EL (cell line): ENCODE measurements at regions not wholly inside any gene's neighbourhood (a gene's known extent, or its start where the extent isn't known, plus 50 kb on each side); places are given as distances from the start of the nearest gene placed in this dataset.

Source experiments
- DNase-seq: peaks from one replicate; pipeline ENCODE4 v3.0.0-alpha.2; 2016

GRCh38 chr1:184284900-184285299 is 101.9 kb upstream of the C1orf21 start:
- no peak for DNase-seq

GRCh38 chr1:184285401-184286087 is 101.3 kb upstream of the C1orf21 start:
- no peak for DNase-seq

- DNase-seq = no peak
Observed at GRCh38 chr1:184287001-184287400, 99.8 kb upstream of the C1orf21 start.

DNA sequence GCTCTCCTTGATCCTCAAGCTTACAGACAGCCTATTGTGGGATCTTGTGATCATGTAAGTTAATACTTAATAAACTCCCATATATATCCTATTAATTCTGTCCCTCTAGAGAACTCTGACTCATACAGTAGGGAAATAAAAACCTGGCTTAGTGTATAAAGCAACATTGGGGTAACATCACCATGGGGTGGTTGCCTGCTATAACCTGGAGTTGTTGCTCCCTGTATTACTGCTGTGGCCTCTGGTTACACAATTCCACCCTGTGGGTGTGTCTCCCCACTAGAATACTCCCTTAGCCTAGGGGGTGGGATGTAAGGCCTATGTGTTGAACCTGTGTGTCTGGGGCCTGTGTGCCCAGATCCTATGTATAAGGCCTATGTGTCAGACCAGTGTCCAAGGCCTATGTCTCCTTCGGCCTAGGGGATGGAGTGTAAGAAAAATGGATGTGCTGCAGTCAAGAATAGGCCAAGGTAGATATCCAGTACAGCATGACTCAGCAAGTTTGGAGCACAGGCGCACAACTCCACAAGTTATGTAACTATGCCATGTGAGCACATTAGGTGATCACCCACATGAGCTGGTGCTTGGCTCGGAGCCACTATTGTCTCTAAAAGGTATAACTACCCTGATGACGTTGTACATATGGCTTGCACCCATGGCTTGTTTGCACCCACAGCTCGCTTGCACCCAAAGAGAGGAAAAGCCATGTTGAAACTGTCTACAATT is 96.8 kb upstream of the C1orf21 start:
- no peak for DNase-seq

DNA sequence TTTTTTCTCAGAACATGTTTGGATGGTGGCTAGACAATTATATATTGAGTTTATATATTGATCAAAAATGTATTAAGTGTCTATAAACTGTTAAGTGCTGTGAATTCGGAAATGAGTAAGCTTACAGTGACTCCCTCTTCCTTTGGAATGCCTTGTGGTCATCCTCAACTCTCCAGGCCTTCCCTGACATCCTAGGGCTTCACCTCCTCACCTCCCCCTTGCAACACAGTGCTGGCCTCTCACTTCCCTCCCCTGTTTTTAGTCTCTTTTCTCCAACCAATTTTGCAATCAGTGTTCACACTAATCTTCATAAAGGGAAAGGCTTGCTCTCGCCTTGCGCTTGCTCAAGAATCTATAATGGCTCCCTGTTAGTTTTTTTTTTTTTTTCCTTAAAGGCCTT is 95.1 kb upstream of the C1orf21 start:
- peak; percentile 22 for DNase-seq

GRCh38 chr1:184292101-184292500 is 94.7 kb upstream of the C1orf21 start:
- DNase-seq = no peak

DNA sequence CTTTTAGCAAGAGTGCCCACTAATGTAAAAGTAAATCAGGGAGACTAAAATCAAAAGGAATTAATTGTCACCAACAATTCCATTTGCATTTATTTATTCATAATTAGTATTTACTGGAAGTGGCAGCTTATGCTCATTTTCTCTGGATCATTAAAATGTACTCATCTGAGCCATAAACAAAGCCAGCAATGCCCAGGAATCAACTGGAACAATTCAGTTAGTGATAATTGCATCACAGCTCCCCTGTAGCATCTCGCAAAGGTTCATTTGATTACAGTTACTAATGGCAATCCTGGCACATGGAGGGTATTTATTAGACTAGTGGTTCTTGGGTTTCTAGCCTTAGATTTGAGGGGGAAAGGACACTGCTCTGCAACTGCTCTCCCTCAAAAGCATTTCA is 92.7 kb upstream of the C1orf21 start:
- no peak for DNase-seq

DNA sequence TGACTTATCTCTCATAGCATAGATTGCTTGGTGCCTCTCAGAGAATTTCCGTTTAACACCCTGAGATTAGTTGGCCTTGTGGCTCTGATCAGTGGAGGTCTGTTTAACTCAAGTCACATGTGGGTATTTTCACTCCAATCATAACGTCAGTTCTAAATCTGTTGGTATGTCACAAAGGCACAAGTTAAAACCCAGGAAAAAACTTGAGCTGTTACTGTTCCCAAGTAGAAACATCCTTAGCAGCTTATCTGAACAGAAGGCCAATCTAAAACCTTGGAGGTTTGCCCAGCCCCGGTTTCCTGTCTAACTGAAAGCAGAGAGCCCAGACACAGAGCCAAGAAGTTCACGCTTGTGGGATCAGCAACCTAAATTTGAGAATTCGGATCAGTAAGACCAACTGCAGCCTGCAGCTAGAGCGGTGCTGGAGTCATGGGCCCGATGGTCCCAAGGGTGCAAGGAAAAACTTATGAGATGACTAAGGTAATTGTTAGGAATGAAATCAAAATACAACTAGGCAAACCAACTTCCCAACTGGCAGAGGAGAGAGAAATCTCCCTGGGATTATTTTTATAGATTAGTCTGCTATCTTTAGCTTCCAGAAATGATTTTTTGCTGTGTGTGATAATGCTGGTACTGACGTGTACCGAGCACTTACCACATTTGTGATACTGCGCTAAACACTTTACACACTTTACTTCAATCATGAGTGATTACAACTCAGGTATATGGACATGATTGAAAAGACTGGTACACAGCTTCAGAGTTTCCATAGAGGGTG is 90.2 kb upstream of the C1orf21 start:
- DNase-seq = peak; percentile 87

DNA sequence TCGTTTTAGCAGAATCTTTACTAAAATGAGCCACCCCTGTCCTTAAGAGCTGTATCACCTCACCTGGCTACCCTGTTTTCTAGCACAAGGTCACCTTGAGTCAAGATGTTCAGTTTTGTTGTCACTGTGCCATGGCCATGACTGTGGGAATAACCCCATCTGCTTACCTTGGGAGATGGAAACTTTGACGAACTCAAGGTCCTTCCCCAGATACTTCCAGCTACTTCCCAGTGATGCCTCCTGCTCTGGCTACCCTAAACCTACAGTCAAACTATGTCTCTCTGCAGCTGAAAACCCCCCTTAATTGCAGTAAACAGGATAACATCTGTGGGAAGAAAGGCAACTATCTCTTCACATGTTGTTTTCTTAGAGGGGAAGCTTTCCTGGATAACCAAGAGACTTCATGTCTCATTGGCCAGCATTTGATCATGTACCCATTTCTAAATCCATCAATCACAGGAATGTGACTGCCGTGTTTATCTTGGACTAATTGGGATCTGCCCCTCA is 89.5 kb upstream of the C1orf21 start:
- DNase-seq = no peak

GRCh38 chr1:184298440-184299405 is 88.1 kb upstream of the C1orf21 start:
- DNase-seq = peak; percentile 57

GRCh38 chr1:184299406-184299790 is 87.4 kb upstream of the C1orf21 start:
- DNase-seq = peak; percentile 93

DNA sequence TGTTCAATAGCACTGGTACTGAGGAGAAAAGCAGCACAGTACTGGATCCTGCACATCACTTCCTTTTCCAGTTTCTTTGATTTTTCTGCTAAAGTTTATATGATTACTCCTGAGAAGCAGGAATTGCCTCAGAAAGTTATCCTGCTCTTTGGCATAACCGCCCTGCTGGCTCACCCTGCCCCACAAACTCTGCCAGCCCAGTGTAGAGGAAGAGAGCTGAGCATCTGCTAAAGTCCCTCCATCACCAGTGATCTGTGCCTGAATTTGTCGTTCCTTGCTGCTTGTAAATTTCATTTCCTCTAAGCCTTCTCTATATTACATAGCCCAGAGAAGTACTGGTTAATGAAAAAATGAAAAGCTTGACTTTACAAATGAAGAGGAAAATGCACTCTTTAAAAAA is 87.0 kb upstream of the C1orf21 start:
- peak; percentile 12 for DNase-seq

GRCh38 chr1:184300446-184300845 is 86.4 kb upstream of the C1orf21 start:
- peak; percentile 51 for DNase-seq

- no peak for DNase-seq
Observed at GRCh38 chr1:184301227-184301626, 85.6 kb upstream of the C1orf21 start.

GRCh38 chr1:184302346-184302745 is 84.5 kb upstream of the C1orf21 start:
- no peak for DNase-seq

DNA sequence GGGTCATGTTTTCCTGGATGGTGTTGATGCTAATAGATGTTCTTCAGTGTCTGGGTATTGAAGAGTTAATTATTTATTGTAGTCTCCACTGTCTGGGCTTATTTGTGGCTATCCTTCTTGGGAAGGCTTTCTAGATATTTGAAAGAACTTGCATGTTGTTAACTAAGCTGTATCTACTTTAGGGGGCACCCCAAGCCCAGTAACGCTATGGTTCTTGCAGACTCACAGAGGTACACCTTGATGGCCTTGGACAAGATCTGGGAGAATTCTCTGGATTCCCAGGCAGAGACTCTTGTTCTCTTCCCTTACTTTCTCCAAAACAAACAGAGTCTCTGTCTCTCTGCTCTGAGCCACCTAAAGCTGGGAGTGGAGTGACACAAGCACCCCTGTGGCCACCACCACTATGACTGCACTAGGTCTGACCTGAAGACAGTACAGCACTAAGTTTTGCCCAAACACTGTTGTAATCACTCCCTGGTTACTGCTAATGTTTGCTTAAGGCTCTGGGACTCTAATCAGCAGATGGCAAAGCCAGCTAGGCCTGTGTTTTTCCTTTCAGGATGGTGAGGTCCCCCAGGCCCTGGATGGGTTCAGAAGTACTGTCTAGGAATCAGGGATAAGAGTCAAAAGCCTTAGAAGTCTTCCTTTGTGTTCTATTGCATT is 76.5 kb upstream of the C1orf21 start:
- no peak for DNase-seq

- no peak for DNase-seq
Observed at GRCh38 chr1:184311580-184311979, 75.2 kb upstream of the C1orf21 start.

DNA sequence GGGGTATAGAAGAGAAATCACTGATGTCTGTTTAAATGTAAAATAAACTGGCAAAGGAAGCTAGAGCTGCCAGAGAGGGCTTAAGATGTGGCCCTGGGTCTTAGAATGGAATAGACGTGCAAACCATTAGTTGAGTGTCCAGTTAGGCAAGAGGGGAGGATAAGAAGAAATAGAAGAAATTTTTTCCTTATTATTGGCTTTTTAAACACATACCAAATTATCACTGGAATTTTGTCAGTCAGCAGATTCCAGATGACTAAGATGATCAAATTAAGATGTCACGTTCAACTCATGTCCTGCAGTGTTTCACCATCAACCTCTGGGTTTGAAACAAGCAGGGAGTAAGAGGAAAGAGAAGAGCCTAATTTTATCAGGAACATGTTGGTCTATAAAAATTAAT is 71.6 kb upstream of the C1orf21 start:
- peak; percentile 74 for DNase-seq

GRCh38 chr1:184319879-184320278 is 67.0 kb upstream of the C1orf21 start:
- no peak for DNase-seq

- DNase-seq = no peak
Observed at GRCh38 chr1:184322253-184322652, 64.6 kb upstream of the C1orf21 start.

DNA sequence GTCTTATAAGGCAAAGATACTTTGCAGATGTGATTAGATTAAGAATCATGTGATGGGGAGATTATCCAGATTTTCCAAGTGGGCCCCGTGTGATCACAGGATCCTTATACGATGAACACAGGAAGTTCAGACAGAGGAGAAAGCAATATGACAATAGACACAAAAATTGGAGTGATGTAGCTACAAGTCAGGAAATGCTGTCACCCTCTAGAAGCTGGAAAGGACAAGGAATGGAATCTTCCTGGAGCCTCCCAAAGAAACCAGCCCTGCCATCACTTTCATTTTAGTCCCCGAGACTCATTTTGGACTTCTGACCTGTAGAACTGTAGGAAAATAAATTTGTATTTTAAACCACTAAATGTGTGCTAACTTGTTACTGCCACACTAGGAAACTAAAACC is 61.9 kb upstream of the C1orf21 start:
- DNase-seq = no peak

DNA sequence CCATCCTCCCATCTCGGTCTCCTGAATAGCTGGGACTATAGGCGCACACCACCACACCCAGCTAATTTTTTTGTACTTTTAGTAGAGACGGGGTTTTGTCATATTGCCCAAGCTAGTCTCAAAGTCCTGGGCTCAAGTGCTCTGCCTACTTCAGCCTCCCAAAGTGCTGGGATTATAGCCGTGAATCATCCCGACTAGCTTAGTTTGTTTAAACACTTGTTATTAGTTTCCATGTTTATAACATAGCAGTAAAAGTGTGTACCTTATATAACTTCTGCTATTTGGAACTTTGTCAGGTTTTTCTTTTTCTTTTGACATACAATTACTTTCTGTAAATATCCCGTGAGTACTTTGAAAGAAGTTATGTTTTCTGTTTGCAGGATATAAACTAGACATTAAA is 60.6 kb upstream of the C1orf21 start:
- DNase-seq = no peak
